ENCODE measurements at regions not wholly inside any gene's neighbourhood (a gene's known extent, or its start where the extent isn't known, plus 50 kb on each side); places are given as distances from the start of the nearest gene placed in this dataset.

- FAIRE-seq (no peak), DNase-seq (ENCODE audit: low read depth, low spot score) (no peak)
- Histone ChIP-seq H3K4me3 (ENCODE audit: control insufficient read depth in 2 of 3, extremely low read depth in 1 of 3, insufficient read depth in 2 of 3, low read depth in 1 of 3, low read length in 3 of 3) (no peak overlapping the region), H3K36me3 (ENCODE audit: control insufficient read depth in 2 of 2, extremely low read depth in 1 of 2, insufficient read depth in 2 of 2, low read length in 2 of 2) (no peaks in the 10 kb centered on the region), H3K79me2 (ENCODE audit: control insufficient read depth, insufficient read depth, low read length) (no peaks in the 10 kb centered on the region), H3K9me3 (ENCODE audit: control insufficient read depth, low read depth, low read length) (no peaks in the 10 kb centered on the region), H3K9me1 (ENCODE audit: control insufficient read depth, extremely low read depth, insufficient read depth, low read length) (no peaks in the 10 kb centered on the region), H3K4me2 (ENCODE audit: control insufficient read depth, extremely low read depth, insufficient read depth, low read depth, low read length) (no peak overlapping the region), H3K9ac (ENCODE audit: control insufficient read depth, extremely low read depth, insufficient read depth, low read length) (no peak overlapping the region), H2AFZ (ENCODE audit: control insufficient read depth, low read length) (no peak overlapping the region), H4K20me1 (ENCODE audit: control insufficient read depth, extremely low read depth, insufficient read depth, low read length) (no peaks in the 10 kb centered on the region), H3K27ac (ENCODE audit: control insufficient read depth, insufficient read depth, low read length) (no peak overlapping the region), H3K4me1 (ENCODE audit: control insufficient read depth, extremely low read depth, insufficient read depth, low read length) (no peaks in the 10 kb centered on the region), H3K27me3 (ENCODE audit: control insufficient read depth, extremely low read depth, insufficient read depth, low read length) (no peaks in the 10 kb centered on the region)
- no peak for TF ChIP-seq CTCF (optimal IDR thresholded peaks at IDR 0.05 in 1 of 3, IDR thresholded peaks at IDR 0.05 in 1 of 3, conservative IDR thresholded peaks at IDR 0.05 in 1 of 3; ENCODE audit: extremely low read depth in 1 of 3, insufficient read depth in 2 of 3, low read length in 3 of 3)
- TF ChIP-seq EZH2 (IDR thresholded peaks at IDR 0.05; ENCODE audit: low read length) = no peak
- dilution Hi-C loops (cut with MboI; ENCODE audit: extremely low pct_ligation_motif_present, low sequenced_read_pairs) = no loop called here
Measured at GRCh38 chr17:12357600-12357999, 308.1 kb upstream of the MYOCD start.

GRCh38 chr17:12358477-12358876, 307.2 kb upstream of the MYOCD start:
- no peak overlapping the region for H3K27ac ChIP-seq (ENCODE audit: control insufficient read depth, insufficient read depth, low read length)
- H3K4me1 ChIP-seq (ENCODE audit: control insufficient read depth, extremely low read depth, insufficient read depth, low read length) = no peaks in the 10 kb centered on the region
- no peaks in the 10 kb centered on the region for H3K9me1 ChIP-seq (ENCODE audit: control insufficient read depth, extremely low read depth, insufficient read depth, low read length)
- FAIRE-seq = no peak
- H3K4me2 ChIP-seq (ENCODE audit: control insufficient read depth, extremely low read depth, insufficient read depth, low read depth, low read length) = no peak overlapping the region
- H3K79me2 ChIP-seq (ENCODE audit: control insufficient read depth, insufficient read depth, low read length) = no peaks in the 10 kb centered on the region
- no peak overlapping the region for H2AFZ ChIP-seq (ENCODE audit: control insufficient read depth, low read length)
- DNase-seq (ENCODE audit: low read depth, low spot score) = no peak
- H3K4me3 ChIP-seq (ENCODE audit: control insufficient read depth in 2 of 3, extremely low read depth in 1 of 3, insufficient read depth in 2 of 3, low read depth in 1 of 3, low read length in 3 of 3) = no peak overlapping the region
- no peak overlapping the region for H3K9ac ChIP-seq (ENCODE audit: control insufficient read depth, extremely low read depth, insufficient read depth, low read length)
- TF ChIP-seq EZH2 (IDR thresholded peaks at IDR 0.05; ENCODE audit: low read length) = no peak
- no peak for TF ChIP-seq CTCF (optimal IDR thresholded peaks at IDR 0.05 in 1 of 3, IDR thresholded peaks at IDR 0.05 in 1 of 3, conservative IDR thresholded peaks at IDR 0.05 in 1 of 3; ENCODE audit: extremely low read depth in 1 of 3, insufficient read depth in 2 of 3, low read length in 3 of 3)
- H4K20me1 ChIP-seq (ENCODE audit: control insufficient read depth, extremely low read depth, insufficient read depth, low read length) = no peaks in the 10 kb centered on the region
- H3K36me3 ChIP-seq (ENCODE audit: control insufficient read depth in 2 of 2, extremely low read depth in 1 of 2, insufficient read depth in 2 of 2, low read length in 2 of 2) = no peaks in the 10 kb centered on the region
- dilution Hi-C loops (cut with MboI; ENCODE audit: extremely low pct_ligation_motif_present, low sequenced_read_pairs) = no loop called here
- no peaks in the 10 kb centered on the region for H3K9me3 ChIP-seq (ENCODE audit: control insufficient read depth, low read depth, low read length)
- H3K27me3 ChIP-seq (ENCODE audit: control insufficient read depth, extremely low read depth, insufficient read depth, low read length) = no peaks in the 10 kb centered on the region
